Epidermal melanocyte (primary cell): ENCODE measurements at regions not wholly inside any gene's neighbourhood (a gene's known extent, or its start where the extent isn't known, plus 50 kb on each side); places are given as distances from the start of the nearest gene placed in this dataset.
A peak's percentile ranks its signal among the peaks of the same experiment; 100 is the strongest.
"Not testable (repeated sequence)": the region's sequence is repeated elsewhere in the genome, so short reads cannot be mapped to it uniquely, and the experiment has no call there.

Experiments used
- DNase-seq: peaks from one replicate; pipeline ENCODE4 v3.0.0; 2011; ENCODE audit warnings: low spot score; ENCODE audit not compliant: insufficient read length

DNA sequence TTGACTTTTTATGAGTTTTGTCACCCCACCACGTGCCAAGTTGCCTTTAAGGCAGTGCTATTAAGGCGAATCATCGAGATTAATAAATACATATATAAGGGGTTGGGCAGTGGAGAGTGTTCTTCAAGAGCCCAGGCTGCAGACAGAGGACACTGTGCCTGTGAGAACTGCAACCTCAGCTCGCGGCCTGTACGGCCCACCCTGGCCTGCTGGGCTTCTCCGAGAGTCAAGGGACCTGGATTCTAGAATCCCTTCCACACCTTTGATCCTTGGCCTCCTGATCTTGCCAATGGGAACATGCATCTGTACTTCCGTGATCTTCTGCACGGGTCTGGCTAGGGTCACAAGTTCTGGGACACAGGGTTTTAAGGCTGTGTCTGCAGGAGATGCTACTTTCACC is 54.5 kb downstream of the IRX5 start:
- no peak for DNase-seq

DNA sequence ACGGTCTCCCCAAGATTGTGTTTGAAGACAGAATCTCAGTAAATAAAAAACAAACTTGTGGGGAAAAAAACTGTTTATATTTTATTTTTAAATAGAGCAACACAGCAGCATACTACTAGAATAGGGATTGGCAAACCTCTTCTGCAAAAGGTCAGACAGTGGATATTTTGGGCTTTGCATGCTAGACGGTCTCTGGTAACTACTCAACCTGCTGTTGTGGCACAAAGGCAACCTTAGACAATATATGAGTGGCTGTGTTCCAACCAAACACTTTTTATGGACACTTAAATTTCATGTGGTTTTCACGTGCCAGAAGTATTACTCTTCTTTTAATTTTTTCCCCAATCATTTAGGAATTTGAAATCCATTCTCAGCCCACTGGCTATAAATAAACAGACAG is 55.0 kb downstream of the IRX5 start:
- DNase-seq, result no peak

DNA sequence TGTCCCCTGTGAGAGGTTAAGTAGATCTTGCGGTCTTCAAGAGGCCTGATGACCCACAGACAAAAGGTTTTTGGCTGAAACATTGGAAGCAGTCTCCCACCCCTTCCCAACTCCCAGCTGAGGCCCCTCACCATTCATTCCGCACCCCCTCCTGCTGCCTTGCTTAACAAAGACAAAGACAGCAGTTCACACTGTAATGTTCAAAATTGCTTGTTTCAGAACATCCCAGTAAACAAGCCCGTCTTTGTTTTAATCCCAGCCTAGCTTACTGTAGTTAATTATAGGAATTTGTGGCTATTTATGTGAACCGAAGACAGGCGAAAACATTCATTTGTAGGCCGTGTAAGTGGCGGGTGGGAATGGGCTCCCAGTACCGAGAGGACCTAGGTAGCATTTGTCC is 55.7 kb downstream of the IRX5 start:
- peak; percentile 79 for DNase-seq

DNA sequence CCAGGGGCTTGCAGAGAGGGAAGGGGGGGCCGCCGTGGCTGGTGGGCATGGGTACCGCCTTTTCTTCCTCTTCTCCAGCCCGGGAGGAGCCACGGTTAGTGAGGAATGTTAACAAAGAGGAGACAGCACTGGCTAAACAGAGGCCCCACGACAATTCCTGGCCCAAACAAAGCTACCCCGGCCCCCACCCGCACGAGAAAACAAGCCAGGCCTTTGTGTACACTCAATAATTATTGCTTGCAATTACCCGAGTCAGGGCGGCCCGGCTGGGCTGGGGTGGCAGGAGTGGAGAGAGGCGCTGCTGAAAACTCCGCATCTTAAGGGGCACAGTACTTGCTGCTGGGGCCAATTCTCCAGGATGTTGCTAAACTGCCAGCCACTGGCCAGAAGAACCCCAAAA is 56.4 kb downstream of the IRX5 start:
- no peak for DNase-seq

DNA sequence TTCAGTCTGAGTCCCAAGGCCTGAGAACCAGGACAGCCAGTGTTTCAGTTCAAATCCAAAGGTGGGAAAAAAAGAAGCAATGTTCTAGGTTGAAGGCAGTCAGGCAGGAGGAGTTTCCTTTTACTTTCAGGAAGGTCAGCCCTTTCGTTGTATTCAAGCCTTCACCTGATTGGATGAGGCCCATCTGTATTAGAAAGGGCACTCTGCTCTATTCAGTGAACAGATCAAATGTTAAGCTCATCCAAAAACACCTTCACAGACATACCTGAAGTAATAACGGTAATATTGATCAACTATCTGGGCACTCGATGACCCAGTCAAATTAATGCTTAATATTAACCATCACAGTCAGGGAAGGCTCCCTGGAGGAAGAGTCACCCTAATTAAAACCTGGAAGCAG is 60.9 kb downstream of the IRX5 start:
- DNase-seq, result no peak

DNA sequence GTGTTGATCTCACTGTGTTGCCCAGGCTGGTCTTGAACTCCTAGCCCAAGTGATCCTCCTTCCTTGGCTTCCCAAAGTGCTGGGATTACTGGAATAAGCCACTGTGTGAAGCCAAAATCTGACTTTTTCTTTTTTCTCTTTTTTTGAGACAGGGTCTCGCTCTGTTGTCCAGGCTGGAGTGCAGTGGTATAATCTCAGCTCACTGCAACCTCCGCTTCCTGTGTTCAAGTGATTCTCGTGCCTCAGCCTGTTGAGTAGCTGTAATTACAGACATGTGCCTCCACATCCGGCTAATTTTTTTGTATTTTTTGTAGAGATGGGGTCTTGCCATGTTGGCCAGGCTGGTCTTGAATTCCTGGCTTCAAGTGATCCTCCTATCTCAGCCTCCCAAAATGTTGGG is 61.3 kb downstream of the IRX5 start:
- not testable (repeated sequence) for DNase-seq

DNA sequence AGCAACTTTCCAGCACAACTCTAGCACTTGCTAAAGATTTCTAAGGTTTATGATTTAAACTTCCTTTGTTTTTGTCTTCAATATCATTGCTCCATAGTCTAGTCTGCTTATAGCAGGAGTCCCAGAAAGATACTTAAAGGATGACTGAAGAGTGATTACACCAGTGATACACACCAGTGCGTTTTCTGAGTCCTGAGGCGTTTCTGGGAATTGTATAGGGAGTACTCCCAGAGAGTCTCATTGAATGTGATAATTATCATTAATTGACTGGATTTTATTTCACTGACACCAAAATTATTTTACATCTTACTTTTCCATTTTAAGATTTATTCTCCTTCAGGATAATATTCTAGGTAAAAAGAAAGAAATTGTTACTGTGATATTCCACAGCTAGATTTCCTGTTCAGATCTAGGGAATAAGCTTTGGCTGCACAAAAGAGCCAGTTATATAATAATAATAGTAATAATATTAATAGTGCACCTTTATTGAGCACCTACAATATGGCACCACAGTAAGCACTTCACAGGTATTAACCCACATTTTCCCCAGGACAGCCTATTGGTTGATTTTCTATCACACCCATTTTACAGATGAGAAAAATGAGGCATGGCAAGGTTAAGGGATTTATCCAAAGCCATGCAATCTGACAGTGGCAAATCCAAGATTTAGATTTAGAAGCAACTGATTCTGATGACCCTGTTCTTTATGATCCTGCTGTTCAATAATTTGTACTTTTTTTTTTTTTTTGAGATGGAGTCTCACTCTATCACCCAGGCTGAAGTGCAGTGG is 62.6 kb downstream of the IRX5 start:
- DNase-seq, result no peak

DNA sequence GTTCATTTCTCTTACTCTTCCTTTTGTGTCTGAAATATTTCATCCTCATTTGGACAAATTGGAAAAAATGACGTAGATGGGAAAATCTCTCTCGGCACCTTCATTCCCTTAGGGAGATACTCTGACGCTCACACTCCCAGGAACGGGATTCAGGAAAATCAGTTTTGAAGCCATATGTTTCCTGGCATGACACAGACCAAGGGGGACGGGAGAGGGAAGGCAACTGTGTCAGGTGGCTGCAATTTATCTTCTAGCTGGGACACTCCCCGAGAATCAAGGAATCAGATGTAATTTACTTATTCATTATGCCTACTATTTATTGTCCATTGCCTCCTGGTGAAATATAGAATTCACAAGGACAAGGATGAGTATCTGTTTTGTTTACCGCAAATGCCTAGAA is 65.5 kb downstream of the IRX5 start:
- no peak for DNase-seq

DNA sequence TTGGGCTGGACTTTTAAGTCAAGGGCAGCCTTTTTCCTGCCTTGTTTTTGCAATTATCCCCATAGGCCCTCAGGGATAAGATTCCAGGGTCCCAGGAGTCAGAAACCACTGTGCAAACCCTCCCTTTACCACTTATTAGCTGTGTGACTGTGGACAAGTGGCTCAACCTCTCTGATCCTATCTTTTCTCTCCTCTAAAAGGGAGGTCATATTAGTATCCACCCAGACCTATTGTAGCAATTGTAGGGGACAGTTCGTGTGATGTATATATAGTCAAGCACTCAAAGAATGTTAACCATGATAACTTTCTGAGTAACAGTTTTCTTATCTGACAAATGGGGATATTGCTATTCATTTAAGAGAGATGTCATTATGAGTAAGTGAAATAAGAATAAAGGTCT is 68.2 kb downstream of the IRX5 start:
- DNase-seq, result no peak

DNA sequence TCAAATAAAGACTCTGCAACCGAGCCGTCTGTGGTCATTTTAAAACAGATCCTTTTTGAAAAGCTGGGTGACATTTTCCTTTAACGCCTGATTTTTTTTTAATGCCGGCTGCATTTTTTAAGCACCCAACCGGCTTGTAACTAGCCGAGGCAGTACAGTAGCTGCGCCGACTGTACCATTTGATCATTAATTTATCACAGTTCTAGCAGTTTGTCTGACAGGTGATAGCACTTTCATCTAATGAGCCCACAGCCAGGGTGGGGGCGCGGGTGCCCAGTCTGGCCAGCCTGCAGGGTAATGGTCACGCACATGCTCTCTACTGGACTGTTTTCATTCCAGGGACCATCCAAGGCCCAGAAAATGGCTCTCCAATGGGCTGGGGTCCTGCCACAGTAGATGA is 68.8 kb downstream of the IRX5 start:
- no peak for DNase-seq

DNA sequence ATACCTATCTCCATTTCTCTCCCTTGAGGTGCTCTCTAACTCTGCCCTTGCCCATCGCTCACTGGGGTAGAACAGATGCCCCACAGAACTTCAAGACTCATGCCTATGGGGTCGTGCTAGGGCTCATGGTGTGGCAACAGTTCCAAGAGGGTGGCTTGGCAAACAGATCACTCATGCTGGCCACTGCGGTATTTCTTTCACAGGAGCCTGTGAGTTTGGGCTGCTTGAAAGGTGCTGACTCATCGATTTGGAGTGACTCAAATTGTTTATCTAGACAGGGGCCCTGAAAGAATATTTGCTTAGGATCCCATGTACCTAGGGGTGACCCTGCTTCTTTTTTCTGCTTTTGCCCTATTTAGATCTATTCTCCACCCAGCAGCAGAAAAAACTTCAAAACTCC is 69.9 kb downstream of the IRX5 start:
- DNase-seq, result no peak

DNA sequence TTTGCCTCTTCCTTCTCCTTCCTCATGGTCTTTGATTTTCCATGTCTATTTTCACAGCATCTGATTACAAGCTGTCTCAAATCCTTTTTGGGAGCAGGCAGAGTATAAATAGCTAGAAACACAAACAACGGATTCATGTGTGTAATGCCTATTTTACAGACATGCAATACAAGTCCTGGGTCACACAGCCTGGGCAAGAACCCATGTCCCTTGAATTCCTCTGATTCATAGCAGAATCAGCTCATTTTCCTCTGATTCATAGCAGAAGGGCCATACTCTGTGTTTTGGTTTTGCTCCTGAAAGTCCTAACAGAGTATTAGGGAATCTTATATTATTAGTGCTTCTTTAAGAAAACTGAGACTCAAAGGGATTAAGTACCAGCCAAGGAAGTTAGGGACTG is 71.3 kb downstream of the IRX5 start:
- DNase-seq, result no peak

DNA sequence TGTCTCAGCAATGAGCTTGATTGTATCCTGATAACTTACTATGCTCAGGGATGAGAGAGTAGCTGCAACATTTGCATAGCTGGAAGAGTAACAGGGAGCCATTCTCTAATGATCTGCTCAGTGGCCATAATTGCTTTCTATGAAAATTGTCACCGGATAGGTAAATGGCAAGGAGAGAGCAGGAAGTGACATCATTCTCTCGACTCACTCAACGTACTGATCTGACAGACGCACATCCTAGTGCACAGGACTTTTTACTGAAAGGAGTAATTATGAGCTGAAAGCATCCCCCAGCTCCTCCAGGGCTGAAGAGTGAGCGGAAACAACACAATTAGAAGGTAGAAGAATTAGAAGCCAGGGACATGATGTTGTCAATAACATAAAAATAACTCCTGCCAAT is 71.8 kb downstream of the IRX5 start:
- DNase-seq, result no peak

DNA sequence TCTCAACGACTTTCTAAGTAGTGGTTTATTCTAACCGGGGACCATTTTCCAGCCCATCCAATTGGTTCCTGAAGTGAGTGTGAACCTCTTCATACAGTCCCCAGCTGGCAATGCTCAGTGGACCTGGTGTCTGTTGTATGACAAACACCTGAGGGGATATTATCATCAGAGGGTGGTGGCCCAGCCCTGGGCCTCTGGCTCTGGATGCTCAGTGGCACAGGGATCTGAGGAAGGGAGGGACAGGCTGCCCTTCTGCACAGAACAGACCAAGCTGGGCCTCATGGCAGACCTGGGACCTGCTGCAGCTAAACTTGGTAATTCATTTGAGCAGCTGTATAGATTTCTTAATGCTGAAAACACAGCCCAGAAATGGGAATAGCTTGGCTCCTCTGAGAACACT is 72.6 kb downstream of the IRX5 start:
- no peak for DNase-seq

DNA sequence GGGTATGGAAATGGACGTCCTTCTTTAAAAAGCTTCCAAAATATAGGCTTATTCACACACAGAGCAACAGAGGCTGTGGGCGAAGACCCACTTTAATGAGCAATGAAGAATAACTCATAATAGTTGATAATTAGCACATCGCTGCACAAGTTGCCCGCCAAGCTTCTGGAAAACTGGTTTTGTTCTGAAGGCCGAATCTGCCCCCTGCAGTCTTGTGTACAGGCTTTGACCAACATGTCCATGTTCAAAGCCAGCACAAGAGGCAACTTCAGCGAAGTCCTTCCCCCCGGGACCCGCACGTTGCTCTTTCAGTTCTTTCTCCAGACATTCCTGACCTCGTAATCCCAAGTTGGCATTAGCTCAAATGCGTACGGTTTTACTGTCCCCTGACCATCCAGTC is 73.3 kb downstream of the IRX5 start:
- DNase-seq, result no peak

DNA sequence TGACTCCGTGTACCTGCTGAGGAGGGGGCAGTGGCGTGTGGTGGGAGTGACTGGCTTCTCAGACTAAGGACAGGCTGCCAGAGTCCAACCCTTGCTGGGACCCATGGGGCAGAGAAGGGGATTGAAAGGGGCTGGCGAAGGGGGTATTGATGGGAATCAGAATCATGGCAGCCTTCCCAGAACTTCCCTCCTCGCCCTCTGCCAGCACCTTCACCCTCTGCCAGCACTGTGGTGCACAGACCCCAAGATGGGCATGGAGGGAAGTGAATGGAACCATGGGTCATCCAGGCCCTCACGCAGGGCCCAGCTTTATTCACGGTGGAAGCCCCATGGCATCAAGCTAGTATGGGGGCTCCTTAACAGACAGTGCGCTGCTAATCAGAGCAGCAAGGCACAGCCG is 76.8 kb downstream of the IRX5 start:
- DNase-seq, result no peak

DNA sequence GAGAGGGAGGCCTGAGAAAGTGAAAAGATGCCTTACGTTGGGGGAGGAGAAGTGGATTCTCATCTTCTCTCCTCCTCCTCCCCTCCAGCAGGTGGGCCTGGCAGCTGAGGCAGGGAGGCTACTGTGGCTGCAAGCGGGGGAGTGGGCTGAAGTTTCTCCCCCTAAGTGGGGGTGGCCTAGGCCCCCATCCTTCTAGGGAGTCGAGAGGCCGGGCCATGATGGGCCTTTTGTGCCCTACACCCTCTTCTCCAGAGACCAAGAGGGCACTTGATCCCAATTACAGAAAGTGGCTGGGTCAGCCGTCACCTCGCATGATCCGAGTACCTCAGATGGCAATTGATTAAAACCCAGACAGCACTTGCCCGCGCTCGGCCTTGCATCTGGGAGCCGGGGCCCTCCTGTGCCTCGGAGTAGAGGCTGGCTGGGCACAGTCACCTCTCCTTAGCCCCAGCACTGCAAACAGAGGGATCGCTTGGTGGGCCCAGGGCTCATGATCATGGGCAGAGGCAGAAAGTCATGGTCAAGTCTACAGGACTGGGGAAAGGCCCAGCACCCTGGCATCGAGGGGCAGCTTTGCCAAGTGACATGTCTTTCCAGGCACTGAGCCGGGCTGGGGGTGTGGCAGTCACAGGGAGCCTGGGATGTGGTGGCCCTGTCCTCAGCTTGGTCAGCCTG is 78.3 kb downstream of the IRX5 start:
- no peak for DNase-seq

DNA sequence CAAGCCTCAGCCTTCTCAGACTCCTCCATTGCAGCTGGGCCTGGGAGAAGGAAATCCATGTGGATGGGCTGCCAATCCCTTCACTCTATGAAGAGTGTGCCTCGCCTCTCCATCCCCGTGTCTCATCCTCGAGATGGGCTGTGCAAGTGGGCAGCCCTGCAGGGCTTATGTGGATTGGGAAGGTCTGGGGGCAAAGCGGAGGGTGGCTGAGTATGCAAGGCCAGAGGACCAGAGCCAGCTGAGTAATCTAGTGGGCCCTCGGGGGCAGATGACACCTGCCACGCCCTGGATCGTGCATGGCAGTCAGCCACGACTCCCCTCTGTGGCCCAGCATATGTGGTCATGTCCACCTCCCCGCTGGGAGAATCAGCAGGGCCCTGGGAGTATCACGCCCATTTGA is 78.9 kb downstream of the IRX5 start:
- DNase-seq, result no peak

DNA sequence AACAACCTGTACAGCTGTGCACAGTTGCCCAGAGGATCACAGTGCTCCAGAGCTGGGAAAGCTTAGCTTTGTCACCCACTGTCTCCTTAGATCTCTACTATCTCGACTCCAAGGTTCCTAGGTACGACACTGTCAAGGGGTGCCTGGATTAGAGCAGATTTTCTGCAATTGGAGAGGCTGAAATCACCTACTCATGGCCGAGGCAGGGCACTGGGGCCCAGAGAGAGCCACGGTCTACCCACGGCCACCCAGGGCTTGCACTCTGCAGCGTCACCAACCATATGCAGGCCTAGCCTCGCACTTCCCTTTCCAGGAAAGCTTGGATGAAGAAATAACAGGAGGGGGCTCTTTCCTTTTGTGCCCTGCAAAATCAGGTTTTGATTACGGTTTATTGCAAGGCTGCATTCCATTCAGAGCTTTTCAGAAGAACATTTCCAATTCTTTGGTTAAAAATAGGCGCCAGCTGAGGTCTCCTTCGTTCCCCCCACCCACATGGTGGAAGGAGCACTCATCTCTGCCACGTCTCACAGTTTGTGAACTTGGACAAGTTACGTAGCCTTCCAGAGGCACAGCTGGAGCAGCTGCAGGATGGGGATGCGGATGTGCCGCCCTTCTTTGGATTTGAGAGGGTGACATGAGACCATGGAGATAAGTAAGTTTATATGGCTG is 80.0 kb downstream of the IRX5 start:
- DNase-seq, result no peak

DNA sequence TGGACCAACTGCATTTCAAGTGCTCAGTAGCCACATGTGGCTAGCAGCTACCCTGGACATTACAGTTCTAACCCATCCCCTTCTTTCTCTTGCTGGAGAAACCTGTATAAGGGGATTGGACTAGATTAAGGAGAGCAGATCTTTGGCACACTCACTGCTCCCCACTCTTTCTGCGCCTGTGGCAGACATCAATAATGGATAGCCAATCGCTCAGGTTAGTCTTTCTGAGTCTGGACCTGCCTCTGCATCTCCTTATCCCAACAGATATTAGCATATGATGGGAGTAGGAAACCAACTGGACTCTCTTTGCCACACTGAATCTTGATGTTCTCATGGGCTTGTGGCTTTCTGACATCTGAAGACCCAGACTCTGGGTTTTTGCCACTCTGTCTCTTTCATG is 81.7 kb downstream of the IRX5 start:
- DNase-seq, result no peak

DNA sequence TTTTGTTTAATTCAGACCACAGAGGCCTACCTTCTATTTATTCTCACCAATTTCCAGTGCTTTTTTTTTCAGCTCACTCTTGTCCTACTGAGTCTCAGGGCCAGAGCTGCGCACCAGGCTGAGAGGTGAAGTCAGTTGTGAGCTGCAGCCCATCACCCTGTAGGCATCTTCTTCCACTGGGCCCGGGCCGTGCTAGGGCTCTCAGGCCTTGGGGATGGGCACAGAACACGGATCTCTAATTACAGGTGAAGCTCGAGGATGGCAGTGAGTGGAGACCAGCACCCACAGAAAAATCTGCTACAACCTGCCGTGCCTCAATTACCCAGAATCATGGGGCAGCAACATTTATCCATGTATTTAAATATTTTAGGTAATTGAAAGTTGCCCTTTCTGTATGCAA is 82.1 kb downstream of the IRX5 start:
- DNase-seq, result no peak

DNA sequence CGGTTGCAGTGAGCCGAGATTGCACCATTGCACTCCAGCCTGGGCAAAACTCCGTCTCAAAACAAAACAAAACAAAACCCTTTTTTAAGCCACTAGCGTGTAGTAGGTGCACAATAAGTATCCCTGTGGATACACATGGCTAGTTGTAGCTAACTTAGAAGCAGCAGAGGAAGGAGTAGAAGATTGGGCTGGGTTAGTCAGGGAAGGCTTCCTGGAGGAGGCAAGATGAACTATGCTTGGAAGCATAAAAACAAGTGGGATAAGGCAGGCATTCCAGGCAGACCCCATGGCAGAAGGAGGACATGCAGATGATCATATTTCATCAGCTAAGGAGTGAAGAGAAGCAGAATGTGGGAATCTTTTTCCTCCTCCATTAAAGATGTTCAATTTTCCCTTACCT is 83.4 kb downstream of the IRX5 start:
- no peak for DNase-seq
